ENCODE measurements at regions not wholly inside any gene's neighbourhood (a gene's known extent, or its start where the extent isn't known, plus 50 kb on each side); places are given as distances from the start of the nearest gene placed in this dataset.

GRCh38 chr11:106152013-106152412 is 74.6 kb downstream of the AASDHPPT start:
- TF ChIP-seq CTCF (IDR thresholded peaks at IDR 0.05), result peak in 2 of 4 experiments; percentile 23 to 62
- TF ChIP-seq POLR2A (IDR thresholded peaks at IDR 0.05), result no peak
- TF ChIP-seq POLR2AphosphoS5 (IDR thresholded peaks at IDR 0.05), result peak; percentile 37
- Histone ChIP-seq H3K4me3 (no peak overlapping the region), H3K4me1 (replicated peaks) (no peaks in the 10 kb centered on the region), H3K9me3 (no peaks in the 10 kb centered on the region), H3K27me3 (replicated peaks; ENCODE audit: insufficient read depth) (no peaks in the 10 kb centered on the region), H3K36me3 (no peaks in the 10 kb centered on the region), H3K27ac (no peak overlapping the region)
- peak; percentile 39 for DNase-seq (ENCODE audit: low spot score)
- intact Hi-C loops (cut with DNase I), result no loop called here
- 25% methylated on average over 2 of the region's 2 CpGs for whole genome bisulfite sequencing

GRCh38 chr11:106152824-106153223 is 75.4 kb downstream of the AASDHPPT start:
- no peaks in the 10 kb centered on the region for H3K4me1 ChIP-seq (replicated peaks)
- no peak for TF ChIP-seq CTCF (IDR thresholded peaks at IDR 0.05)
- no peak for TF ChIP-seq POLR2AphosphoS5 (IDR thresholded peaks at IDR 0.05)
- no peak overlapping the region for H3K27ac ChIP-seq
- H3K4me3 ChIP-seq, result no peak overlapping the region
- no peaks in the 10 kb centered on the region for H3K9me3 ChIP-seq
- WGBS, result 0% methylated on average over 1 of the region's 1 CpG
- DNase-seq (ENCODE audit: low spot score), result no peak
- no peaks in the 10 kb centered on the region for H3K27me3 ChIP-seq (replicated peaks; ENCODE audit: insufficient read depth)
- intact Hi-C loops (cut with DNase I), result no loop called here
- no peaks in the 10 kb centered on the region for H3K36me3 ChIP-seq

GRCh38 chr11:106156290-106156937 is 79.0 kb downstream of the AASDHPPT start:
- WGBS, result 9% methylated on average over 4 of the region's 4 CpGs
- Histone ChIP-seq H3K36me3 (no peaks in the 10 kb centered on the region), H3K27ac (no peak overlapping the region), H3K4me1 (replicated peaks) (no peaks in the 10 kb centered on the region), H3K9me3 (no peaks in the 10 kb centered on the region), H3K4me3 (no peak overlapping the region), H3K27me3 (replicated peaks; ENCODE audit: insufficient read depth) (no peaks in the 10 kb centered on the region)
- TF ChIP-seq POLR2AphosphoS5 (IDR thresholded peaks at IDR 0.05) (peak; percentile 66), POLR2A (IDR thresholded peaks at IDR 0.05) (no peak), CTCF (IDR thresholded peaks at IDR 0.05) (peak in 3 of 4 experiments; percentile 41 to 72 (median 59))
- DNase-seq (ENCODE audit: low spot score), result peak; percentile 43
- intact Hi-C loops (cut with DNase I), result no loop called here

- no peak for DNase-seq (ENCODE audit: low spot score)
- H3K27ac ChIP-seq, result no peak overlapping the region
- no peaks in the 10 kb centered on the region for H3K4me1 ChIP-seq (replicated peaks)
- intact Hi-C loops (cut with DNase I), result no loop called here
- TF ChIP-seq POLR2AphosphoS5 (IDR thresholded peaks at IDR 0.05) (no peak), POLR2A (IDR thresholded peaks at IDR 0.05) (no peak), CTCF (IDR thresholded peaks at IDR 0.05) (no peak)
- H3K4me3 ChIP-seq, result no peak overlapping the region
- H3K36me3 ChIP-seq, result no peaks in the 10 kb centered on the region
- no peaks in the 10 kb centered on the region for H3K27me3 ChIP-seq (replicated peaks; ENCODE audit: insufficient read depth)
- H3K9me3 ChIP-seq, result no peaks in the 10 kb centered on the region
- 59% methylated on average over 3 of the region's 3 CpGs for WGBS
Observed at GRCh38 chr11:106158406-106158805, 80.9 kb downstream of the AASDHPPT start.

GRCh38 chr11:106159836-106160235 is 82.4 kb downstream of the AASDHPPT start:
- Histone ChIP-seq H3K36me3 (no peaks in the 10 kb centered on the region), H3K9me3 (no peaks in the 10 kb centered on the region), H3K4me3 (no peak overlapping the region), H3K27ac (no peak overlapping the region), H3K27me3 (replicated peaks; ENCODE audit: insufficient read depth) (no peaks in the 10 kb centered on the region), H3K4me1 (replicated peaks) (no peaks in the 10 kb centered on the region)
- no peak for DNase-seq (ENCODE audit: low spot score)
- intact Hi-C loops (cut with DNase I), result no loop called here
- no peak for TF ChIP-seq CTCF (IDR thresholded peaks at IDR 0.05)
- no peak for TF ChIP-seq POLR2AphosphoS5 (IDR thresholded peaks at IDR 0.05)
- no peak for TF ChIP-seq POLR2A (IDR thresholded peaks at IDR 0.05)

Data from prostate gland (tissue), 2 donors.